HG02588 (cell line): ENCODE measurements at regions not wholly inside any gene's neighbourhood (a gene's known extent, or its start where the extent isn't known, plus 50 kb on each side); places are given as distances from the start of the nearest gene placed in this dataset.
"Not testable (repeated sequence)": the region's sequence is repeated elsewhere in the genome, so short reads cannot be mapped to it uniquely, and the experiment has no call there.

Experiments
- ATAC-seq: cut with Tn5 transposase; IDR thresholded peaks from one replicate; pipeline ENCODE4 v1.9.1; 2021; ENCODE audit warnings: mild to moderate bottlenecking, moderate library complexity; ENCODE audit not compliant: unreplicated experiment

DNA sequence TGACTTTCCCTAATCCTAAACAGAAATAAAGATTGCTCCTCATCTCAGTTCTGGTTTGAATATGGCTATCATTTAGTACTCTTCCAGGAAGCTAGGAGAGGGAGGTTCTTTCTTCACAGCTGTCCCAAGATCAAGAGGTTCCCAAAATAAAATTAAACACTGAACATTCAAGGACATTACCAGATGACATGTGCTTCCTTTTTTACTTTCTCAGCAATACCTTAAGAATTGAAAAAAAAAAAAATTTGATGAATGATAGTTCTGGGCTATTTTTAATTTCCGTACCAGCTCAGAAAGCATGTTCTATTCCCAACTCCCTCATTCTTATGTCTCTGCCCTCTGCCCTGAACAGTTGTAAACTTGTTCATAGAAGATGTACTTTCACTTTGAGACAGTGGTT, 61.7 kb upstream of the MYL1 start:
- no peak for ATAC-seq

DNA sequence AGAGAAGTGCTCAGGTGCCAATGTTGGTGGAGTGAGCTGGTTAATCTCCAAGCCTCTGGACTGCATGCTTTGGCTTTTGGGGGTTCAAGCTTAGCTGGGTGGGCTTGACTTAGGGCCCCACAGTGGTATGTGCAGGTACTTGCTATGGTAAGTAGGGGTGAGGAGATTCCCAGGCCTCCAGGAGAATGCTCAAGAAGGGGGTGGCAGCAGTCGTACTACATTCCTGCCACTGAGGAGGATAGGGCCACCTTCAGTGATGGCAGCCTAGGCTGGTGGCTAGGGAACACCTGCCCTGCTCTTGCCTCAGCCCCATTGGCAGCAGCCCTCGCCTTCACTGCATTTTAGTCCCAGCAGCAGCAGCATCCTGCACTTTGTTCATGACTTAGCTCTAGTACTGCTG, 55.6 kb upstream of the MYL1 start:
- no peak for ATAC-seq

DNA sequence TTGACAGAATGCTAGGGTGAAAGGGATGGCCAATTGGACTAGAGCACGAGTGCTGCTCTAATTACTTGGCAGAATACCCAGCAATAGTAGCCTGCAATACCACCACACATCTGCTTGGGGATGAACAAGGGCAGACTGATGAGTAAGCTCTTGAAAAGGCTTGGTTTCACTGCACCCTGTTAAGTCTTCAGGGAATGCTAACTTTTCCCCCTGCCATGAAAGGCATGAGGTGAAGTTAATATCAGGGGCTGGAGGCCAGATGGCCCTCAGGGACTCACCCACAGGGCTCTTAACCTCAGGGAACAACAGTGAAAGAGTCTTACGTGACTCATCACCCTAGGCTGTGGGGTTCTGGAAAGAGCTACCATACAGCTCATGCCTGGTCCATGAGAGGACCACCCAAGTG, 51.7 kb upstream of the MYL1 start:
- ATAC-seq, result peak; percentile 78

- ATAC-seq, result not testable (repeated sequence)
These were observed 50.5 kb upstream of the MYL1 start for GRCh38 chr2:210365475-210365874.
